ENCODE measurements at regions not wholly inside any gene's neighbourhood (a gene's known extent, or its start where the extent isn't known, plus 50 kb on each side); places are given as distances from the start of the nearest gene placed in this dataset.
"Not testable (repeated sequence)": the region's sequence is repeated elsewhere in the genome, so short reads cannot be mapped to it uniquely, and the experiment has no call there.

DNA sequence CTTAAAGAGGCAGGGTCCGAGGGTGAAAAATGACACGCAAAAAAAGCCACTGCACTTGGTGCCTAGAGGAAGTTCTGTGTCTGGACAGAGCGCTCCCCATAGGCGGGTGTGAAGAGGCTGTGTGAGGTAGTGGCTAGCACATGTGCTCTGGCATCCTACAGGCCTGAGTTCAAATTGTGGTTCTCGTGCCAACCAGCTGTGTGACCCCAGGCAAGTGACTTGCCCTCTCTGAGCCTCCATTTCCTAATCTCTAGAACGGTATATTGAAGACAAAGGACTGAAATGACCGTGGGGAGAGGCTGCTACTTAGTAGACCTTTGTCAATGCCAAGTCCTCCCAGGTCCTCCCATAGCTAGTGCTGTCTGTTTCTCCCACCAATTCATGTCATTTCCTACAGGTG, 79.1 kb upstream of the MYL10 start:
- DNase-seq (ENCODE audit: low read depth), result no peak

DNA sequence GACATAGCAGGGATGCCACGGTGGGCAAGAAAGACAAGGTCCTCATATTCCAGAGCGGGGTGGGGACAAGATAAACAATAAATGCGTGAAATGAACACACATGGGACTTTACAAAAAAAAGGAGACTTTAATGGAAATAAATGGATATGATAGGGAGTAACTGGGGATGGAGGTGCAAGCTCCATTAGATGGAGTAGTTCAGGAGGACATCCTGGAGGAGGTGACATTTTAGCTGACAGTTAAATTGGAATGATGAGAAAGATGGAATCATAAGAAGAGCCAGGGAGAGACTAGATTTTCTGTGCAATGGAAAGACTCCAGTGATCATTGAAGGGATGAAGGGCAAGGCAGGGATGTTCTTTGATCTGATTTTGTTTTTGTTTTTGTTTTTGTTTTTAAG, 83.6 kb upstream of the MYL10 start:
- no peak for DNase-seq (ENCODE audit: low read depth)

DNA sequence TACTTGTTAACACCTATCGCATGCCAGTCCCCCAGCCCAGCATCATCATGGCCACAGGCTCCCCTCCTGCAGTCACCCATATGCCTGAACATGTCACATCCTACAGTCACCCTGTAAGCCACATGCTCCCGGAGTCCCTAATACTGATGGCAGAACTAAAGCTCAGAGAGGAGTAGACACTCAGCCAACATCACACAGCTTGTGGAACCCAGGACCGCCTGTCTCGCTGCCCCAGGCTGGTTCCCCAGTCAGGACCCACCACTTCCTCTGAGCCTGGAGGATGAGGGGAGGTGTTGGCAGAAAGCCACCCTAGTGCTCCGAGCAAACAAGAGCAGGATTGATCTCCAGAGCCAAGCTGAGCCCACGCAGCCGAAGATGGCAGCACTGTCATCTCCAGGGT, 85.0 kb upstream of the MYL10 start:
- DNase-seq (ENCODE audit: low read depth), result no peak

DNA sequence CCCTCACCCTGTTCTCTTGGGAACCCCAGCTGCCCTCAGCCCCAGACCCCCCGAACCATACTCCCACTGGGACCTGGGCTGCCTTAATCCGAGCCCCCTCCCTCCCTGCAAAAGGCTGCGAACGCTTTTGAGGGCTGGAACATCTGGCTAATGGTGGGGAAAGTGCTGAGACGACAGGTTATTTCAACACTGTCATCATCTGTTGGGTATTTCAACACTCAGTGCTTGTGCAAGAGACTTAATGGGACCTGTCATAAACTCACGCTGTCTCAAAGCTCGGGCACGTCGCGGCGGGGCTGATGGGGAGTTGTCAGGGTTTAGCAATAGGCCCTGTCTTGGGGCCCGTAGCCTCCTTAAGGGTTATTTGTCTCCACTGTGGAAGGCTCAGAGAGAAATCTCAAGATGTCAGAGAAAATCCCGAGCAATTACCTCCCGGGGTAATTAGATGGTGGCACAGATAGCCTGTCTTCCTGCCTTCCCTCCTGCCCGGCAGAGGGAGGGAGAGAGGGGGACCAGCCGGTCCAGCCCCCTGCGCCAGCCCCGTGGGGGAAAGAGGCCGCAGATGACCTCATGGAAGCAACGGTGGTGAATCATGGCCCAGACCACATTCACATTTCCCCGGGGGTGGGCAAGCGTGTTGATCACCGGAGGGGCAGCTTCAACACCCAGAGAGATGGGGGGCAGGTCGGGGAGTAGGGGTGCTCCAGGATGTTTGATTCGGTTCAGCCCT, 88.7 kb upstream of the MYL10 start:
- DNase-seq (ENCODE audit: low read depth), result peak; percentile 91

DNA sequence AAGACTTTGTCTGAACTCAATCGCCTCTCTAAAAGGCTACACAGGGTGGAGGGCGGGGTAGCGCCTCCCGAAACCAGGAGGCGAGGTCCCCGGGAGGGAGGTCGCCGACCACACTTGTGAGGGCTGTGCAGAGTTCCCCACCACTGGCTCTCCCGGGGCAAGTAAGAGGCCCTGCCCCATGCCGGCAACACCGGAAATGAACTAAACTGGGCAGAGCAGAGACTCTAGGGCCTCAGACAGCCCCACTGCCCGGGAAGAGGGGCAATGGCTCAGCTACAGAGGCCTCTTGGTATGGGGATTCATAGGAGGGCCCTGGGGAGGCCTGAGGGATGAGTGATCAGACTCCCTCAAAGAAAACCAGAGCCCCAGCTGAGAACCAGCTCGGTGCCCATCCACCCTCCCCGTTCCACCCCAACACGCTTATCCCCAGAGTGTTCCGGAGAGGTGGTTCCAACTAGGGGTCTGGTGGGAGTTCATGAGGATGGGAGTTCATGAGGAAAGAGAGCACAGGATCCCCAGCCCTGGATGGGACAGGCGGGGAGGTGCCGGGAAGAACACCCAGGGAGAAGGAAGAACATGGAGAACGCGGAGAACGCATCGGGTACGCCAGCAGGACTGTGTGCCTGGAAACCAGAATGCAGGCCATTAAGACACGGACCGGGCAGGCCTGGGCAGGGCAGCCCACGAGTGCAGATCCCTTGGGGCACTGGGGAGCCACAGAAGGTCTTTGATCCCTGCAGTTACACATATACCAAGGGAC, 89.4 kb upstream of the MYL10 start:
- peak; percentile 61 for DNase-seq (ENCODE audit: low read depth)

DNA sequence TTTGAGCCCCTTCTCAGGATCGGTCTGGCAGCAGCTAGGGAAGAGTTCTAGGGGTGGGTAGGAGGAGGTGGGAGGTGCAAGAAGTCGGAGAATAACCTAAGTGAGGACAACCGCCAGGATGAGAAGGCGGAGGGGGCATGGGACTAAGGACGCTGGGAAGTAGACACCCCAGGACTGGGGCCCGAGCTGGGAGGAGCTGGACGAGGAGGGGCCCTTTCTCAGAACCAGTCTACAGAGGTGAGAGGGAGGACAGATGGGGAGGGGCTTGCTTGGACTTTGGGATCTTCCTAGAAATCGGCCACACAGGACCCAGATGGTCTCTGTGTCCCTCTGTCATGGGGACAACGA, 90.0 kb upstream of the MYL10 start:
- DNase-seq (ENCODE audit: low read depth), result no peak

DNA sequence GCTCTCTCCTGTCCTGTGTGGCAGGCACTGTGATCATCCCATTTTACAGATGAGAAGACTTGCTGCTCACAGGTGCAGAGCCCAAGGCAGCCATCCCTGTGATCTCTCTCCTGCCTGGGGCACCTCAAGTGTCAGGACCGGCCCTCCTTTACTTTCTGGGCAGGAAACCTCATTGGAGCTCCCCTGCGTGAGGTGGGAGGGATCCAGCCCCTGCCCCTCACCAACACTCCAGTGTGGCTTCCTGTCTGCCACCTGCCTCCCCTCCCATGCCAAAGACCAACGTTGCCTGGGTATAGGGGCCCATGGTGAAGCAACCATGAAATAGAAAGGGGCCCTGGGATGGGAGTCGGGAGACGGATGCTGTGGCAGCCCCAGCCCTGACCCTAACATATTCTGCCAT, 91.2 kb upstream of the MYL10 start:
- no peak for DNase-seq (ENCODE audit: low read depth)

DNA sequence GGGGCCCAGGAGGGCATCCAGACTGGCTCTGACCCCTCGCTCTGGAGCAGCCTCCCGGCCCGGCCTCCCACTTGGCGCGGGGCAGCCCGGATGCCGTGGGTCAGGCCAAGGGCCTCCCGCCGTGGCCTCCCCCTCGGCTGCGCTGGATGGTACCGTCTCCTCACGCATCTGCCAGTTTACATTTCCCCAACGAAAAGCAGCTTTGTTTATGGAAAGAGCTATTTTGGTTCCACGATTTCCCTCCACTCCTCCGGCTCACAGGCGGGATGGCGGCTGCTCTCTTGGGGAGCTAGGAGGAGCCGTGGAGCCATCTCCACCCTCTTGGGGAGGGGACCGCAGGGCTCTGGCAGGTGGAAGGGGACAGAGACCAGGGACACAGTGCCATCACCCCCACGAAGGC, 93.2 kb upstream of the MYL10 start:
- no peak for DNase-seq (ENCODE audit: low read depth)

DNA sequence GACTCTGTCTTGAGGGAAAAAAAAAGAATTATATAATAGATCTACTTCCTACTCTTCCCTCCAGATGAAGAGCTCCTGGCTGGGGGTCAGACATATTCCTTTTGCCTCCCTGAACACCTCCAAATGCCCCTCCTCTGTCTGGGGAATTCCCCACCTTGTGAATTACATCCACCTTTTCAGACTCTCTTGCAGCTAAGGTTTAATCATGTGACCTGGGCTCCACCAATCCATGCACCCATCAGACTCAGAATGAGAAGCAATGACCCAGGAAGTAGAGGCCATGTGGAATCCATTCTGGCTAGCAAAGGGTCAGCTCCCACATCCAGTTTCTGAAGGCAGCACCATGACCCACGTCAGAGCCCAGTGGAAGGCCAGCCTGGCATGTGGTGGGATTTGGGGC, 93.6 kb upstream of the CUX1 start:
- DNase-seq (ENCODE audit: low read depth), result no peak

DNA sequence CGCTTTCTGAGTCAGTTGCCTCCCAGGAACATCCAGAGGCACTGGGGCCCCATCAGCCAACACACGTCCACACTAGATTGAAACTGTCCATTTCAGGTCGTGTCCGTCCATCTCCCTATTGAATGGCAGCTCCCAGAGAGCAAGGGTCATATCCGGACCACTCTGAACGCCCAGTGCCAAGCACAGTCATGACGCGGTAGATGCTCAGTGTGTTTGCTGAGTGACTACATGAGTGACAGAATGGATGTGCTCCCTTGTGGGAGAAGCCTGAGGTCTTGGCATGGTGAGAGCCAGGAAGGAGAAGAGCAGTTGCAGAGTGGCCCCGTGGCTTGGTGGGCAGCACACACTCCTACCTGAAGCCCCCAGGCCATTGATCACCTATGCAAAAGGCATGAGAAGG, 92.5 kb upstream of the CUX1 start:
- no peak for DNase-seq (ENCODE audit: low read depth)

DNA sequence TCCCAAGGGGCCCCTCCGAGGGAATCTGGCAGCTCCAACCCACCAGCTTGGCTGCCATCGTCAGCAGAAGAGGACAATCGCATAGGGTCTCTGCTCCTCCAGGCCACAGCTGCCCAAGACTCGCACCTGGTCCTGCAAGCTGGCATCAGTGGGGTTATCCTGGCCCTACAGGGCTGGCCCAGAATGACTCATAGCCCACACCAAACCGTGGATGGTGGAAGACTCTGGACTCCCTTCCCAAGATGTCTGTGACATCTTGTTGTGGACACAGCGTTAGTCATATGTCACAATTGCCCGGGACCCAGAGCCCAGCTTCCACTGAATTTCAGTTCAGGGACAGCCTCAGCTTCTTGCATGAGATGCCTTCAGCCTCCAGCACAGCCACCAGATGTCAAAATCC, 91.5 kb upstream of the CUX1 start:
- DNase-seq (ENCODE audit: low read depth), result no peak

DNA sequence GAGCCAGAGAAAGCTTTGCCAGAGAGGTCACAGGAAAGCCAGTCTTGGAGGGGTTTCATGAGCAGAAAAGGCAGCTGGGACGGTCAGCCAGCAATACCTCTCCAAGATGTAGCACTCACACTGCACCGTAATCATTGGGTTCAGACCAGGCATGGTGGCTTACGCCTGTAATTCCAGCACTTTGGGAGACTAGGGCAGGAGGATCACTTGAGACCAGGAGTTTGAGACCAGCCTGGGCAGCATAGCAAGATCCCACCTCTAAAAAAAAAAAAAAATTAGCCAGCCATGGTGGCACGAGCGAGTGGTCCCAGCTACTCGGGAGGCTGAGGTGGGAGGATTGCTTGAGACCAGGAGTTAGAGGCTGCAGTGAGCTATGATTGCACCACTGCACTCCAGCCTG, 90.2 kb upstream of the CUX1 start:
- DNase-seq (ENCODE audit: low read depth), result no peak

DNA sequence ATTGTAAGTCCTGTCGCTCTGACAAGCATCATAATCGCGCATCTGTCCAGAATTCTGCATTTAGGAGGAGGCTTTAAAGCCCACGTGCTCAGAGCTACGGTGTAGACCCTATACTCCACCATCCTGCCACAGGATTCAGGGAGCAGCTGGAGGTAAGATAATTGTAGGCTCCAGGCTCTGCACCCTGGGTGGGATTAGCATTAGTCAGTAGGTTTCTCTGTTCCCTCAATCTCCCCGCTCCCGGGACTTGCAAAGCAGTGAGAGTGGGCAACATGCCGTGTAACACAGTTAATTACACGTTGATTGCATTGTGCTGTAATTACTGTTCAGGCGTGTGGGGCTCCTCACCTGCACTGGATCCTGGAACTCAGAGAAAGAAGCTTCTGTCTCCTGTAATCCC, 89.3 kb upstream of the CUX1 start:
- no peak for DNase-seq (ENCODE audit: low read depth)

DNA sequence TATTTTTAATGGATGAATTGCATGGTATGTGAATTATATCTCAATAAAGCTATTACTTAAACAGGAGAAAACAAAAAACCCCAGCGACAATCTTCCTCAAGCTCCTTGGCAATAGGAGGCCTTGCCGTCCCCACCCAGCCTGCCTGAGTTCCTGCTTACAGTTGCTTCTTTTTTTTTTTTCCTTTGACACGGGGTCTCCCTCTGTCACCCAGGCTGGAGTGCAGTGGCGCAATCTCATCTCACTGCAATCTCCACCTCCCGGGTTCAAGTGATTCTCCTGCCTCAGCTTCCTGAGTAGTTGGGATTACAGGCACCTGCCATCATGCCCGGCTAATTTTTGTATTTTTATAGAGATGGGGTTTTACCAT, 88.6 kb upstream of the CUX1 start:
- DNase-seq (ENCODE audit: low read depth), result not testable (repeated sequence)

DNA sequence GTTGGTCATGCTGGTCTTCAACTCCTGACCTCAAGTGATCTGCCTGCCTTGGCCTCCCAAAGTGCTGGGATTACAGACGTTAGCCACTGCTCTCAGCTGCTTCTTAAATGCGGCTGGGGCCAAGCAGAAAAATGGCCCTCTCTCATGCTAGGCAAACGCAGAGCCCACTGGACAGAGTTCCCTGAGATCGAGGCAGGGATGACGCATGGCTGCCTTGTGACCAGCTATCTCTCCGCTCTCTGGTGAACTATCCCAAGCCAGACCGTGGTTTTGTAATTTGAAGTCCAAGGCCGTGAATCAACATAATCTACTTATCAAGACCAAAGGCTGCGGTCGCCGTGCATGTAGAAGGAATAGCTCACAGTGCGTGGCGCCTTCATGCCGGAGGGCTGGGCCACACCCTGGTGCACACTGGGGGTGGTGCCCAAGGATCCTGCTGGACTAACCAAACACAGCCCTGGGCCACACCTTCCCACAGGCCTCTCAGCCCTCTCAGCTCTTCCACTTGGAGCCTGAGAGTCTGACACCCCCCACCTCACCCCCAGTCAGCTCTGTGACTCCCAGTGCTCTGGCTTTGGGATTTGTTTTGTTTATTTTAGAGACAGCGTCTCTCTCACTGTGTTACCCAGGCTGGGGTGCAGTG, 88.1 kb upstream of the CUX1 start:
- DNase-seq (ENCODE audit: low read depth), result peak; percentile 100

DNA sequence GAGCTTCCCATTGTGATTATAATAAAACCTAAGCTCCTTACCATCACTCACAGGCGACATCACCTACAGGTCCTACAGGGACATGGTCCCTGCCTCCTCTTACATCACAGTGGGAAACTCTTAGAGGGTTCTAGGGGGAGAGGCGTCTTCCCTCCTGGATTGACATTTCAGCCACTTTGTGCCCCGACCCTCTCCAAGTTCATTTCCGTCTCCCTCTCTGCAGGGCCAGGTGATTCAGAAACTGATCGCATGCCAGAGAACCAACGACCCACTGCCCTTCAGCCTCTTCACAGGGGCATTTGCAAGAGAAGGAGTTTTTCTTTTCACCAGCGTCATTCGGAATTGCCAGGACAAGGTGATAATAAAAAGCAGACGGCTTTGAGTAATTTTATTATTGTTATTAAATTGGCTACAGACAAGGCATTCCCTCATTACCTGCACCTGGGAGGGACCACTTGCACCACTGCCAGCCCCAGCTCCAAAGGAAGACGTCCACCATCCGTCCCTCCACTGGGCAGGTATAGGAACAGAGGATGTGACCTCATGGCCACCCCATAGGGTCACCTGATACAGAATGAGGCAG, 85.8 kb upstream of the CUX1 start:
- no peak for DNase-seq (ENCODE audit: low read depth)

DNA sequence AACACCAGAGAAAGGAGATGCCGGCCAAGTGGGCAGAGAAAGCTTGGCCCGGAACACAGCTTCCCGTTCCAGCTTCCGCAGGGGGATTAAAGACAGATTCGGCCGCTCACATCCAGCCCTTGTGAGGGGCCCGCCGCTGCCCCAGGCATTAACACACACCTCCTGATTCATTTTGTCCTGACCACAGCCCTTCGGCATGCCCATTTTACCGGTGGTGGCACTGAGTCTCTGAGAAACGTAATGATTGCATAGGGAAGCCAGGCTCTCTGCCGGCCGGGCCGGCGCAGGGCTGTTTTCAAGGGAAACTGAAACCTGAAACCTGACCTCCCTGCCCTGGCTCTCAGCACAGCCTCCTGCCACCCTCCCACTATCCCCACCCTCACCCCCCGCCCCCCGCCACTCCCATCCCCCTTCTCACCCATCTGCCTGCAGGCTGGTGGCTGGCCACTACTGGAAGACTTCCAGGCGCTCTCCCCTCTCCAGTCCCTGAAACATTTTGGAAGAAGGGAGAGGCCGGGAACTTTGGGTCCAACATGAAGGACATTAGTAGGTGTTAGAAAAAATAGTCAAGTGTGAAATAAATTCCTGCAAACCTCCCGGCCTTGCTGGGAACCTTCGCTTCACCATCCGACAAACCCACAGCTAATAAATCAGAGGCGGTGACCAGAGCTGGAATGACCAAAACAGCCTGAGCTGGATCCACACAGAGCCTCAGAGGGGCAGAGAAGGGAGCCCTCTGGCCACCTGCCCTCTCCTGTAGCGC, 83.5 kb upstream of the CUX1 start:
- peak; percentile 53 for DNase-seq (ENCODE audit: low read depth)

DNA sequence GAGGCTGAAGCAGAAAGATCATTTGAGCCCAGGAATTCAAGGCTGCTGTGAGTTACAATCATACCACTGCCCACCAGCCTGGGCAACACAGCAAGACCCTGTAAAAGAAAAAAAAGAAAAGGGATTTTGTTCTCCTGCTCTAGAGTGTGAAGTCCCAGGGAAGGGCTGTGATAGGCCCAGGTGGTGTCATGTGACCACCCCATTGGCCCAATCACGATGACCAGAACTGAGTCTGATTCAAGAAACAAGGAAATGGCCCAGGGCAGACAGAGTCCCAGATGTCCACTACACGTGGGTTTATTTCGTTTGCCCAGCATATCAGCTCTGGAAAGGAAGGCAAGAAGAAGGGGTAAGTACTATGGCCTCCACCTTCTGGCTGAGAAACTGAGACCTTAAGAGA, 81.3 kb upstream of the CUX1 start:
- no peak for DNase-seq (ENCODE audit: low read depth)

DNA sequence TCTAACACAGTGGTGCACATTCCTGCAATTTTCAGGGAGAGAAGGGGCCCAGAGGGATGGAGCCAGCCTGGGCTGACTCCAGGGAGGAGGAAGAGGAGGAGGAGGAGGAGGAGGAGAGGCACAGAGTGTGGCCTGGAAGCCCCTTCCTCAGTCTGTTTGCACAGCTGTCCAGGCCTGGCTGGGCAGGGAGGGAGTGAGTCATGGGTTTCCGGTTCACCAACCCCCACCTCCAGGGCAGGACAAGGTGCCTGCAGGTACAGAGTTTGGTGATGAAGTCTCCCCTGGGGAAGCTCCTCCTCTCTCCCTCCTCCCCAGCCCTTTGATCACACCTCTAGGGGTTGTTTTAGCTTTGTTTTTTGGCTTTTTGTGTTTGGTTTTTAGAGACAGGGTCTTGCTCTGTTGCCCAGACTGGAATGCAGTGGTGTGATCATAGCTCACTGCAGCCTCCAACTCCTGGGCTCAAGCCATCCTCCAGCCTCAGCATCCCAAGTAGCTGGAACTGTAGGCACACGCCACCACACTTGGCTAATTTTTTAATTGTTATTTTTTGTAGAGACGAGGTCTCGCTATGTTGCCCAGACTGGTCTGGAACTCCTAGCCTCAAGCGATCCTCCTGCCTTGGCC, 77.5 kb upstream of the CUX1 start:
- no peak for DNase-seq (ENCODE audit: low read depth)

DNA sequence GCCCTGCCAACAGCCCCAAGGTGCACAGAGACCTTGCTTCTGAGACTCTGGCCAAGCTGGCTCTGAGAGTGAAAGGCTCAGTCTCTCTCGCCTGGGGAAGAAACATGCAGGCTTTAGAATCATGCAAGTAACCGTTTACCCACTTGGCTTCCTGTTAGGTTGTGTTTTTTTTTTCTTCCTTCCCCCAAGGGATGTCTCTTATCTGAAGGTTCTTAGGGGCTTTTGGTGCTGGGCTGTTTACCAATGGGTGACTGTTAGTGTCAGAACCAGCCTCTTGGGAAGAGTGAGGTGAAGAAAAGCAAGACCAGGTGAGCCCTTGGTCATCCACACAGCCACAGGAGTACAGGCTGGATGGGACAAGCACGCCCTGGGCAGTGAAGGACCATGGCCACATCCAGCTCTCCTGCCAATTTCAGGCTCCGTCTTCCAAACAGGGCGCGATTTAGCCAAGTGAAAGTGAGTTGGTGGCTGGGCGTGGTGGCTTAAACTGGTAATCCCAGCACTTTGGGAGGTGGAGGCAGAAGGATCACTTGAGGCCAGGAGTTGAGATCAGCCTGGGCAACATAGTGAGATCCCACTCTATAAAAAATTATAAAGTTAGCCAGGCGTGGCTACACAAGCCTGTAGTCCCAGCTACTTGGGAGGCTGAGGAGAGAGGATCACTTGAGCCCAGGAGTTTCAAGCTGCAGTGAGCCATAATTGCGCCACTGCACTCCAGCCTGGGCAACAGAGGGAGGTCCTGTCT, 76.3 kb upstream of the CUX1 start:
- no peak for DNase-seq (ENCODE audit: low read depth)
